GM12874 (cell line): ENCODE measurements at regions not wholly inside any gene's neighbourhood (a gene's known extent, or its start where the extent isn't known, plus 50 kb on each side); places are given as distances from the start of the nearest gene placed in this dataset.
A peak's percentile ranks its signal among the peaks of the same experiment; 100 is the strongest.

Experiments used
- TF ChIP-seq, protein P1 (sequence below): IDR thresholded peaks from 2 replicates; pipeline ENCODE4 v1.5.1; 2011; ENCODE audit warnings: low read depth, mild to moderate bottlenecking, control low read depth, low read length, moderate library complexity; ENCODE audit not compliant: insufficient read depth

DNA sequence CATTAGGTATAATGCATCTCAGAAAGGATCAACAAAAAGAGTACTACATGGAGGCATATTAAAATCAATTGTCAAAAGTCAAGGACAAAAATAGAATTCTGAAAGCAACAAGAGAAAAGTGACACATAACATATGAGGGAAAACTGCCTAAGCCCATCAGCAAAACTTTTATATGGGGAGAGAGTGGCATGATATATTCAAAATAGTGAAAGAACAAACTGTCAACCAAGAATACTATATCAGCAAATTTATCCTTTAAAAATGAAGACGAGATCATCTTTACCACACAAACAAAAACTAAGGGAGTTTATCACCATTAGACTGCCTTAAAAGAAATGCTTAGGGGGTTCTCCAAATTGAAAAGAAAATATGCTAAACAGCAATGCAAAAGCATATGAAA lies 86.4 kb upstream of the CHRDL1 start:
- TF ChIP-seq, protein P1, sequence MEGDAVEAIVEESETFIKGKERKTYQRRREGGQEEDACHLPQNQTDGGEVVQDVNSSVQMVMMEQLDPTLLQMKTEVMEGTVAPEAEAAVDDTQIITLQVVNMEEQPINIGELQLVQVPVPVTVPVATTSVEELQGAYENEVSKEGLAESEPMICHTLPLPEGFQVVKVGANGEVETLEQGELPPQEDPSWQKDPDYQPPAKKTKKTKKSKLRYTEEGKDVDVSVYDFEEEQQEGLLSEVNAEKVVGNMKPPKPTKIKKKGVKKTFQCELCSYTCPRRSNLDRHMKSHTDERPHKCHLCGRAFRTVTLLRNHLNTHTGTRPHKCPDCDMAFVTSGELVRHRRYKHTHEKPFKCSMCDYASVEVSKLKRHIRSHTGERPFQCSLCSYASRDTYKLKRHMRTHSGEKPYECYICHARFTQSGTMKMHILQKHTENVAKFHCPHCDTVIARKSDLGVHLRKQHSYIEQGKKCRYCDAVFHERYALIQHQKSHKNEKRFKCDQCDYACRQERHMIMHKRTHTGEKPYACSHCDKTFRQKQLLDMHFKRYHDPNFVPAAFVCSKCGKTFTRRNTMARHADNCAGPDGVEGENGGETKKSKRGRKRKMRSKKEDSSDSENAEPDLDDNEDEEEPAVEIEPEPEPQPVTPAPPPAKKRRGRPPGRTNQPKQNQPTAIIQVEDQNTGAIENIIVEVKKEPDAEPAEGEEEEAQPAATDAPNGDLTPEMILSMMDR = no peak

DNA sequence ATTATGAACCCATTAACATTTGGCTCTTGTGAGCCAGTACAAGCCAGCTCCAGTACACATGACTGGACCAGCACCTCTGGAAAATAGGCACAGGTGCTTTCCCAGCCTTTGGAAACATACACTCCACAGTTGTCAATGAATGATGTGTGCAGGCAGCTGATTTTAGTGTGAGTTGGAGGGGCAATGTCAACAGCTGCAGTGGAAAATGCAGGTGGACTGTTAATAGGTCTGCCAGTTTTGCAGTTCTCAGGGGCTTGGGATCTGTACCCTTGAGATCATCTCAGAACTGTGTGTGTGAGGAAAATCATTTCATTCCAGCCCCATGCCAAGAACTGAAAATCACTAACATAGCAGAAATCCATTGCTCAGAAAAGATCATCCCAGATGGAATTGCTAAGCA lies 81.7 kb upstream of the CHRDL1 start:
- TF ChIP-seq, protein P1 = no peak

DNA sequence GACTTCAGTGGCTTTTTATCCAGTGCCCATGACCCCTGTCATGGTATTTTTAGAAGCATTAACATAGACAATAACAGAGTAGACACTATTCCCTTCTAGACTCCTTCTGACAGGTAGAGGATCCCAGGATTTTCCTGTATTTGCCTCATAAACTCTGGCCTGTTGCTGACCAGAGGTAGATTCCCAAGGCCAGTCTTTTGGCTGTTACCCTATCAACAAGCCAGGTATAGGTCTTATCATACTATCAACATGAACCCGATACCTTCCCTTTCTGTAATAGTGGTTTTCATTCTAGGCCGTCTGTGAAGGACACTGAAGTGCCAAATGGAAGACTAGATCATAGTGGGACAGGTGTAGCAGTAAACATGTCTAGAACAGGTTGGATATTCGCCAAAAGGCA lies 76.2 kb upstream of the CHRDL1 start:
- TF ChIP-seq, protein P1 = no peak

DNA sequence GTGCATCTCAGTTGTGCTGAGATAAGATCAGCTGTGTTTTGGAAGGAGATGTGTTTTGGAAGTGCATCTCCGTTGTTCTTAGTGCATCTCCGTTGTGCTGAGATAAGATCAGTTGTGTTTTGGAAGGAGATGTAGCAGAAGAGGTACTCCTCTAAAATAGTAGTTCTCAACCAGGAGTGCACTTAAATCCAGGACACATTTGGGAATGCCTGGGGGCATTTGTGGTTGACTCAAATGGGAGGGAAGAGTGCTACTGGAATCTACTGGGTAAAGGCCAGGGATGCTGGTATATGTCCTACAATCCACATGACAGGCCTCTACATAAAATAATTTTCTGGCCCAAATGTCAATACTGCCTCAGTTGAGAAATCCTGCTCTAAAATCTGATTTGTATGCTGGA lies 70.8 kb upstream of the CHRDL1 start:
- TF ChIP-seq, protein P1 = no peak

DNA sequence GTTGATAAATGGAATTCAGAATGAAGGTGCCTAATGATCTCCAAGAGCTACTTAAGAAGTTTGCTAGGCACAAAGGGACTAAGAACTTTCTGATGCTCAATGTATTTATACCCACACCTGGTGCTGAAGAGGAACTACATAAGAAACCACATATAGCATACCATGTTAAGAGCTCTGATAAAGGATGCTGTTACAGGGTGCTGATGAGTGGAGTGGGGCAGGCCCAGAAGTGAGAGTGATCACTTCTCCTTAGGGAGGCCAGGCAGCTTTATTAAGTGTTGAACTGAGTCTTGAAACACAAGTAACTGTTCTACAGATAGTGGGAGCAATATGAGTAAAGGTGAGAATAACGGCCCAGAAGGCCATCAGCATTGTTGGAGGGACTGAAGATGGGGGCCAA lies 68.3 kb upstream of the CHRDL1 start:
- TF ChIP-seq, protein P1 = no peak

DNA sequence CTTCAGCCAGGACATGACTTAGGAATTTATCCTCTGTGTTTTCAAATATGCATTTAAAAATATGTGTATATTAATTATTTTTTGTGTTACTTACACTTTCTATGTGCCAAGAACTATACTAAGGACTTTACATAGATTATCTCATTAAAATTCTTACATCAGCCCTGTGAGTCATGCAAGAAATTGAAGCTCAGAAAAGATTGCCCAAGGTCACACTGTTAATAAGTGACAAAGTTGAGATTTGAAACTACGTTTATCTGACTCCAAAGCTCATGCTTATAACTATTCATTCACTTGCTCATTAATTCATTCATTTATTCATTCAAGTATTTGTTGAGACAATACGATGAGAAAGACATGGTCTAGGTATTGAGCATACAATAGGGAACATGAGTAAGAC lies 62.9 kb upstream of the CHRDL1 start:
- TF ChIP-seq, protein P1 = no peak

DNA sequence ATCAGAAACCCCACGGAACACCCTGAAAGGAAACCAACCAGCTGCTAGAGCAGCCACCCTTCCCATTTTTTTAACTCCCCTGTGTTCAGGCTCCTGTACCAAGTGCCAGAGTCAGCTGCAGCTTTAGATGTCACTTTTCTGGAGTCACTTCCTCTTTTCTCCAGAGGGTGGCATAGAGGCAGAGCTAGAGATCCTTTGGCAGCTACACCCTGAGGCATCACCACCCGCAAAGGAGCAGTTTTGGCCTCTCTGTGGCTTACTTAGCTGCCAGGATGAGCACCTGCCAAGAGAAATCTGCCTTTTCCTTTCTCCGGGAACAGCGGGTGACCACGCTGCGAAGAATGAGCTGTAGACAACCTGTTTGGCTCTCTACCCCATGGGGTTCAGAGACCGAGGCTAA lies 58.0 kb upstream of the CHRDL1 start:
- TF ChIP-seq, protein P1 = no peak

DNA sequence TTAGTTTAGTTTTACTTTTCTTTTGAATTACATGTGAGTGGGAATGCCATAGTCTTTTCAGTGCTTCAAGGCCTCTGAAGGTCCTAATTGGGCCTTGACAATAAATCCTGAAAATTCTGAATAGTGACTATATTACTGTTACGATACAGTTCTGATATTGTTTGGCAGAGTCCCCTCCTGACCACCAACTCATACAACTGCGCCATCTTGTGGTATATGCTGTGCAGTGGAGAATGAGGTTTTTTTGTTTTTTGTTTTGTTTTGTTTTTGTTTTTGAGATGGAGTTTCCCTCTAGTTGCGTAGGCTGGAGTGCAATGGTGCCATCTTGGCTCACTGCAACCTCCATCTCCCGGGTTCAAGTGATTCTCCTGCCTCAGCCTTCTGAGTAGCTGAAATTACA lies 56.6 kb upstream of the CHRDL1 start:
- TF ChIP-seq, protein P1 = peak; percentile 39; the same call in 1 of the 2 replicates
